ENCODE measurements at regions not wholly inside any gene's neighbourhood (a gene's known extent, or its start where the extent isn't known, plus 50 kb on each side); places are given as distances from the start of the nearest gene placed in this dataset.

DNA sequence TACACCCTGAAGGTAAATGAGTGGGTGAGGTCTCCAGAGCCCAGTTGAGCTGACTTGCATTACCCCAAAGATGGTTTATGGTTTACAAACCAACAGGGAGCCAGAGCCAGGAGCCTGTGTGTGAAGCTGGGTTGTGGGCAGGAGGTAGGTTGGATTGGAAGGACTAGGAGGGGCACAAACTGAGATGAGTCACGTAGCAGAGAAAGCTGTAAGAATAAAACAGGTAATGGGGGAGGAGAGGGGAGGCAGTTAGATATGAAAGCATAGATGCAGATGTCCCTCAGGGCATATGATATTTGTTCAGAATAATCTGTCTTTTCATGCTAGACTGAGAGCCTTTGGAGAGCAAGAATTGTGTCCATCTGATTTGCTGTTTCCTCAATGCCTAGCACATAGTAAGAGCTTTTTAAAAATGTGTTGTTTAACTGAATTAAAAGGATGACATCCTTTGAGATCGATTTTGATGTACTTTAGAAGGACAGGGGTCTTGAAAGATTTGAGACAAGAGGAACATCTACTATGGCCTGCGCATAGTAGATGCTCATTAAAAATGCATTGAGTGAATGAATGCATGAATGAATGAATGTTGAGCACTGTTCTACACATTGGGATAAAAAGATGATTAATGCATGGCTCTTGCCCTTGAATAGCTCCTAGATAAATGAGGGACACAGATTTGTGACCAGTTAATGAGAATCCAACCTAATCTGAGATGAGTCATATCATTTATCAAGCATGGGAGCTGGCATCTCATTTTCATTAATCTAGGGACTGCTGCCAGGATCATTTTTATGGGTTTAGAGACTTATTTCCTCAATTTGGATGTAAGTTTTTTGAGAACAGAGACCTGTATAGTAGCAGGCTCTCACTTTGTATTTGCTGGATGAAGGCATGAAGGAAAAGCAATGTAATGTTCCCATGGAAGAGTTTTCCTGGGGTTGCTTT lies 175.8 kb upstream of the BDNF start:
- no TSS peak for BruUV-seq (replicated peaks)
- H3K27me3 ChIP-seq (ENCODE audit: control insufficient read depth, insufficient read depth, low read length) = peaks cover 3% of the 10 kb centered on the region; the same call in 1 of the 2 replicates
- H3K4me3 ChIP-seq (ENCODE audit: low read depth in 2 of 2, low read length in 2 of 2) = no peak overlapping the region
- POLR2A ChIA-PET = no interaction called here
- in situ Hi-C loops (cut with HindIII; ENCODE audit: low pct_unique_long_range_greater_than_20kb, low sequenced_read_pairs) = no loop called here
- ATAC-seq (no peak), DNase-seq (ENCODE audit: low read depth, low spot score) (no peak)
- intact Hi-C loops (cut with micrococcal nuclease; ENCODE audit: unreplicated experiment) = no loop called here
- no peaks in the 10 kb centered on the region for H3K4me1 ChIP-seq (ENCODE audit: control insufficient read depth, insufficient read depth, low read length)
- H3K36me3 ChIP-seq (ENCODE audit: control insufficient read depth, insufficient read depth, low read length) = no peaks in the 10 kb centered on the region
- no peaks in the 10 kb centered on the region for H3K9me3 ChIP-seq (ENCODE audit: control insufficient read depth, insufficient read depth, low read depth, low read length)
- TF ChIP-seq SIN3A (IDR thresholded peaks at IDR 0.05; ENCODE audit: borderline replicate concordance, insufficient read depth, low read depth, low read length) = no peak
- TF ChIP-seq POLR2AphosphoS5 (IDR thresholded peaks at IDR 0.05; ENCODE audit: low read depth, low read length) = no peak
- TF ChIP-seq, protein P1, sequence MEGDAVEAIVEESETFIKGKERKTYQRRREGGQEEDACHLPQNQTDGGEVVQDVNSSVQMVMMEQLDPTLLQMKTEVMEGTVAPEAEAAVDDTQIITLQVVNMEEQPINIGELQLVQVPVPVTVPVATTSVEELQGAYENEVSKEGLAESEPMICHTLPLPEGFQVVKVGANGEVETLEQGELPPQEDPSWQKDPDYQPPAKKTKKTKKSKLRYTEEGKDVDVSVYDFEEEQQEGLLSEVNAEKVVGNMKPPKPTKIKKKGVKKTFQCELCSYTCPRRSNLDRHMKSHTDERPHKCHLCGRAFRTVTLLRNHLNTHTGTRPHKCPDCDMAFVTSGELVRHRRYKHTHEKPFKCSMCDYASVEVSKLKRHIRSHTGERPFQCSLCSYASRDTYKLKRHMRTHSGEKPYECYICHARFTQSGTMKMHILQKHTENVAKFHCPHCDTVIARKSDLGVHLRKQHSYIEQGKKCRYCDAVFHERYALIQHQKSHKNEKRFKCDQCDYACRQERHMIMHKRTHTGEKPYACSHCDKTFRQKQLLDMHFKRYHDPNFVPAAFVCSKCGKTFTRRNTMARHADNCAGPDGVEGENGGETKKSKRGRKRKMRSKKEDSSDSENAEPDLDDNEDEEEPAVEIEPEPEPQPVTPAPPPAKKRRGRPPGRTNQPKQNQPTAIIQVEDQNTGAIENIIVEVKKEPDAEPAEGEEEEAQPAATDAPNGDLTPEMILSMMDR (IDR thresholded peaks at IDR 0.05) = no peak
- TF ChIP-seq TCF7L2 (IDR thresholded peaks at IDR 0.05; ENCODE audit: low read depth, low read length) = no peak
- TF ChIP-seq, protein P2, sequence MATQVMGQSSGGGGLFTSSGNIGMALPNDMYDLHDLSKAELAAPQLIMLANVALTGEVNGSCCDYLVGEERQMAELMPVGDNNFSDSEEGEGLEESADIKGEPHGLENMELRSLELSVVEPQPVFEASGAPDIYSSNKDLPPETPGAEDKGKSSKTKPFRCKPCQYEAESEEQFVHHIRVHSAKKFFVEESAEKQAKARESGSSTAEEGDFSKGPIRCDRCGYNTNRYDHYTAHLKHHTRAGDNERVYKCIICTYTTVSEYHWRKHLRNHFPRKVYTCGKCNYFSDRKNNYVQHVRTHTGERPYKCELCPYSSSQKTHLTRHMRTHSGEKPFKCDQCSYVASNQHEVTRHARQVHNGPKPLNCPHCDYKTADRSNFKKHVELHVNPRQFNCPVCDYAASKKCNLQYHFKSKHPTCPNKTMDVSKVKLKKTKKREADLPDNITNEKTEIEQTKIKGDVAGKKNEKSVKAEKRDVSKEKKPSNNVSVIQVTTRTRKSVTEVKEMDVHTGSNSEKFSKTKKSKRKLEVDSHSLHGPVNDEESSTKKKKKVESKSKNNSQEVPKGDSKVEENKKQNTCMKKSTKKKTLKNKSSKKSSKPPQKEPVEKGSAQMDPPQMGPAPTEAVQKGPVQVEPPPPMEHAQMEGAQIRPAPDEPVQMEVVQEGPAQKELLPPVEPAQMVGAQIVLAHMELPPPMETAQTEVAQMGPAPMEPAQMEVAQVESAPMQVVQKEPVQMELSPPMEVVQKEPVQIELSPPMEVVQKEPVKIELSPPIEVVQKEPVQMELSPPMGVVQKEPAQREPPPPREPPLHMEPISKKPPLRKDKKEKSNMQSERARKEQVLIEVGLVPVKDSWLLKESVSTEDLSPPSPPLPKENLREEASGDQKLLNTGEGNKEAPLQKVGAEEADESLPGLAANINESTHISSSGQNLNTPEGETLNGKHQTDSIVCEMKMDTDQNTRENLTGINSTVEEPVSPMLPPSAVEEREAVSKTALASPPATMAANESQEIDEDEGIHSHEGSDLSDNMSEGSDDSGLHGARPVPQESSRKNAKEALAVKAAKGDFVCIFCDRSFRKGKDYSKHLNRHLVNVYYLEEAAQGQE (IDR thresholded peaks at IDR 0.05; ENCODE audit: insufficient read depth in 1 of 2, low read depth in 2 of 2, low read length in 1 of 2) = no peak
- CTCF ChIA-PET = no interaction called here
- H3K27ac ChIP-seq (ENCODE audit: low read length) = no peak overlapping the region

DNA sequence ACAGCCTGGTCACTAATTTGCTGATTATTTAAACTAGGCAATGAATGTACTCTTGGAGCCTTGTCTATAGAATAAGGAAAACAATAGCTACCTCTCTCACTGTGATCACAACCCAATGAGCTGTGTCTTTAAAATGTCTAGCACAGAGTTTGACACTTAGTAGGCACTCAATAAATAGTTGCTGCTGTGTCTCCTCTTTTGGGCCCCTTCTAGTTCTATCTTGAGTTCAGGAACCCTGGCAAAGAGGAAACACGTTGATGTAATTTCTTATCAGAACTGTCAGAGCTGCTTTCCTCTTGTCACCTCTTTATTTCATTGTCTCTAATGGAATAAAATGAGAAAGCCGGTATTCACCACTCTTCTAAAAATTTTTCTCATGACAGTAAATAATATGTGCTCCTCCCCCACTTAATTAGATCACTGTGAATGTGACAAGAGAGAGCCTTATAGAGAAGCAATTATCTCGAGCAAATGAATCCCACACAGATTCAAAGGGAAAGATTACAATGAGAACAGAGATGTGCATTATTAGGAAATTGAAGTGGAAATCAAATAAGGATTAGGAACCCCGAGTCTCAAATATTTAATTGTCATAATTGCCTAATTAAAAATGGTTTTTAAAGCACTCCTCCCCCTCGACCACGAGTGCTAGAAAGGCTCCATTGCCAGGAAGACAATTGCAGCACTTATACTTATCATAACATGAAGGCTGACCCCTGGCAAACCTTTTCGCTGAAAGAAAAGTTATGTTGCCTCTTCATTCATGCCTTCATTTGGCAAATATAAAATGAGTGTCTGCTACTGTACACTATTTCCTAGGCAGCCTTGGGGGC lies 175.0 kb upstream of the BDNF start:
- BruUV-seq (replicated peaks) = no TSS peak

More for the DNA sequence above, 175.0 kb upstream of the BDNF start:
- ChIA-PET CTCF (no interaction called here), POLR2A (no interaction called here)
- in situ Hi-C loops (cut with HindIII; ENCODE audit: low pct_unique_long_range_greater_than_20kb, low sequenced_read_pairs) (no loop called here), intact Hi-C loops (cut with micrococcal nuclease; ENCODE audit: unreplicated experiment) (no loop called here)
- Histone ChIP-seq H3K27me3 (ENCODE audit: control insufficient read depth, insufficient read depth, low read length) (peaks cover 3% of the 10 kb centered on the region; the same call in 1 of the 2 replicates), H3K36me3 (ENCODE audit: control insufficient read depth, insufficient read depth, low read length) (no peaks in the 10 kb centered on the region), H3K4me1 (ENCODE audit: control insufficient read depth, insufficient read depth, low read length) (no peaks in the 10 kb centered on the region), H3K27ac (ENCODE audit: low read length) (no peak overlapping the region), H3K9me3 (ENCODE audit: control insufficient read depth, insufficient read depth, low read depth, low read length) (no peaks in the 10 kb centered on the region), H3K4me3 (ENCODE audit: low read depth in 2 of 2, low read length in 2 of 2) (no peak overlapping the region)
- DNase-seq (ENCODE audit: low read depth, low spot score) (no peak), ATAC-seq (no peak)
- TF ChIP-seq TCF7L2 (IDR thresholded peaks at IDR 0.05; ENCODE audit: low read depth, low read length) = no peak
- TF ChIP-seq, protein P2 (IDR thresholded peaks at IDR 0.05; ENCODE audit: insufficient read depth in 1 of 2, low read depth in 2 of 2, low read length in 1 of 2) = no peak
- TF ChIP-seq SIN3A (IDR thresholded peaks at IDR 0.05; ENCODE audit: borderline replicate concordance, insufficient read depth, low read depth, low read length) = no peak
- no peak for TF ChIP-seq POLR2AphosphoS5 (IDR thresholded peaks at IDR 0.05; ENCODE audit: low read depth, low read length)
- TF ChIP-seq, protein P1 (IDR thresholded peaks at IDR 0.05) = no peak
